LoVo (cell line): ENCODE measurements at regions not wholly inside any gene's neighbourhood (a gene's known extent, or its start where the extent isn't known, plus 50 kb on each side); places are given as distances from the start of the nearest gene placed in this dataset.

Experiments used
- DNase-seq: peaks from one replicate; pipeline ENCODE4 v3.0.0-alpha.2; 2016; ENCODE audit warnings: low spot score

GRCh38 chr14:31965735-31966598 lies 111.1 kb upstream of the ARHGAP5 start:
- peak; percentile 59 for DNase-seq

GRCh38 chr14:31966896-31967668 lies 110.0 kb upstream of the ARHGAP5 start:
- no peak for DNase-seq

- DNase-seq, result no peak
Observed at GRCh38 chr14:31967669-31967975, 109.5 kb upstream of the ARHGAP5 start.

GRCh38 chr14:31968107-31968810 lies 108.8 kb upstream of the ARHGAP5 start:
- DNase-seq, result peak; percentile 60

DNA sequence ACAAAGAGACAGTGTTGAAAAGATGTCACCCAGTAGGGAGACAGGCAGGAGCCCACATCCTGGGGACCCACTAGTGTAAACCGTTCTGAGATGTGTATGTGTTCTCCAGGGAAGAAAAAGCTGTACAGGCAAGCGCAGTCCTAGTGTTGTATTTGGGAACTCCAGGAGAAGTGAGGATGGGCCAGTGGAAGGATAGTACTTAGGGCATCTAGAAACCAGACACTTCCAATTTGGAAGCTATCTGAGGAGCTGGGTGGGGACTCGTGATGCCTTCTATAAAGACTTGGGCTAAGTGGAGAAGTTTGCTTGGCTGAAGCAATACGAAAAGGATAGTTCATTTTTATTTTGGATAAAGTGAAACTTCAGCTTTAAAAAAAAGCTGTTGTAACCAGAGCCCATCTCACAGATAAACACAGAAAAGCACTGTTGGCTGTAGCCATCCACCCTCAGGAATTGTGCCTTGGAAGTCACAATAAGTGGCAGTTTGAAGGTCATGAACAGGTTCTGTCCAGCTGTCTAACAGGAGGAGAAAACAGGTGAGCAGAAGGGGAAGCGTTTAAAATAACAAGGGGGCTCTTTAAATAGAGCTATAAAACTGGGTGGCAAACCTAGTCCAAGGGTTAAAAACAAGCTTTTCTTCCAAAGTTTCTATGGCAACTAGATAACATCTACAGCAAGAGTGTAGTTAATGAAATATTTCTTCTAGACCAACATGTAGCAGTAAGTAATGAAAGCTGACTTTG lies 108.0 kb upstream of the ARHGAP5 start:
- peak; percentile 60 for DNase-seq

DNA sequence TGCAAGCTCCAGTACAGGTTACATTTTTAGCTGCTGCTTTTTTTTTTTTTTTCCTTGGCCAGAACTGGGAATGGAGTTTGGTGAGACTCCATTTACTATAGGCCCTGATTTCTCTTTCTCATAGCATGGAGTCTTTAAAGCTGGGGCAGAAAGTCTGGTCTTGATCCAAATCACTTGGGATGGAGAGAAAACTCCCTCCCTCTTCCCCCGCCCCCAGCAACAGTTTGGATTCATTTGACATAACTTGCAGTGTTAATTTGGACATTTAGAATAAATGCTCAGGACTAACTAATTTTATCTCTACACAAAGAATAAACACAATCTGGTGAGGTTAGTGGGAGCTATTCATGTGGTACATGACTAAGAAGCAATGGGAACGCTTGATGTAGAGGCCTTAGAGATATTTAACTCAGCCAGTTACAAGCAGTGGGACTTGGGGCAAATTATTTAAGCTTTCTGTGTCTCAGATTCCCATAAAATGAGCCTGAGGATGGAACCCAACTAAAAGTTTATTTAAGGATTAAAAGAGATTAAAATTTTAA lies 107.3 kb upstream of the ARHGAP5 start:
- DNase-seq, result no peak

- DNase-seq, result no peak
Observed at GRCh38 chr14:31970744-31971143, 106.4 kb upstream of the ARHGAP5 start.

GRCh38 chr14:31971612-31972011 lies 105.5 kb upstream of the ARHGAP5 start:
- no peak for DNase-seq

- no peak for DNase-seq
Observed at GRCh38 chr14:31977001-31977556, 100.0 kb upstream of the ARHGAP5 start.

GRCh38 chr14:31978423-31978822 lies 98.7 kb upstream of the ARHGAP5 start:
- DNase-seq, result no peak

DNA sequence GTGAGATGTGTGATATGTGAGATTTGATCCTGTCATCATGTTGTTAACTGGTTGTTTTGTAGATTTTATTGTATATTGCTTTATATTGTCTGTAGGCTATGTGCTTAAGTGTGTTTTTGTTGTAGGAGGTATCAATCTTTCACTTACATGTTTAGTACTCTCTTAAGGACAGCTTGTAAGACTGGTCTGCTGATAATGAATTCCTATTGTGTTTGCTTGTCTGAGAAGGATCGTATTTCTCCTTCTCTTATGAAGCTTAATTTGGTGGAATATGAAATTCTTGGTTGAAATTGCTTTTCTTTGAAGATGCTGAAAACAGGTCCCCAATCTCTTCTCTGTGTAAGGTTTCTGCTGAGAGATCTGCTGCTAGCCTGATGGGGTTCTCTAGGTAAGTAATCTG lies 94.5 kb upstream of the ARHGAP5 start:
- no peak for DNase-seq

DNA sequence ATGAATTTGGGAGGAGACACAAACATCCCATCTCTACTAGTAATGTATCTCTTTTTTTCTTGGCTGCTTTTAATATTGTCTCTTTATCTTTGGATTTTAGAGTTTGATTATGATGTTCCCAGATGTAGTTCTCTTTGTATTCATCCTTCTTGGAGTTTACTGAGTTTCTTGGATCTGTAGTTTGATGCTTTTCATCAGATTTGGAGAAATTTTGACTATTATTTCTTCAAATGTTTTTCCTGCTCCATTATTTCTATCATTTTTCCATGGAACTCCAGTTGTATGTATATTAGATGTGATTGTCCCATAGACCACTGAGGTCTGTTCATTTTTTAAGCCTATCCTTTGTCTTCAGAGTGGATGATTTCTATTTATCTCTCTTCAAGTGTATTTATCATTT lies 90.7 kb upstream of the ARHGAP5 start:
- no peak for DNase-seq

DNA sequence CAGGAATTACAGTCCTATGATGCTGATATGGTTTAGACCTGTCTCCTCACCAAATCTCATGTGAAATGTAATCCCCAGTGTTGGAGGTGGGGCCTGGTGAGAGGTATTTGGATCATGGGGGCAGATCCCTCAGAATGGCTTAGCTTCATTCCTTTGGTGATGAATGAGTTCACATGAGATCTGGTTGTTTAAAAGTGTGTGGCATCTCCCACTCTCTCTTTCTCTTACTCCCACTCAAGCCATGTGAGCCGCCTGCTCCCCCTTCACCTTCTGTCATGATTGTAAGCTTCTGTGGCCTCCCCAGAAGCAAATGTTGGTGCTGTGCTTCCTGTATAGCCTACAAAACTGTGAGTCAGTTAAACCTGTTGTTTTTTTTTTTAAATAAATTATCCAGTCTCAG lies 89.4 kb upstream of the ARHGAP5 start:
- no peak for DNase-seq

DNA sequence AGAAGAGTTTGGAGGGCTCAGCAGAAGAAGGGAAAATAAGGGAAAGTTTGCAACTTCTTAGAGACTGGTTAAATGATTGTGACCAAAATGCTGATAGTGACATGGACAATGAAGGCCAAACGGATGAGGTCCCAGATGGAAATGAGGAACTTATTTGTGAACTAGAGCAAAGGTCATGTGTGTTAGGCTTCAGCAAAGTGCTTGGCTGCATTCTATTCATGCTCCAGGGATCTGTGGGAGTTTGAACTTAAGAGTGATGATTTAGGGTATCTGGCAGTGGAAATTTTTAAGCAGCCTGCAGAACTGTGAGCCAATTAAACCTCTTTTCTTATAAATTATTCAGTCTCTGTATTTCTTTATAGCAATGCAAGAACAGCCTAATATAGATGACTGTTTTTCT lies 88.9 kb upstream of the ARHGAP5 start:
- DNase-seq, result no peak

DNA sequence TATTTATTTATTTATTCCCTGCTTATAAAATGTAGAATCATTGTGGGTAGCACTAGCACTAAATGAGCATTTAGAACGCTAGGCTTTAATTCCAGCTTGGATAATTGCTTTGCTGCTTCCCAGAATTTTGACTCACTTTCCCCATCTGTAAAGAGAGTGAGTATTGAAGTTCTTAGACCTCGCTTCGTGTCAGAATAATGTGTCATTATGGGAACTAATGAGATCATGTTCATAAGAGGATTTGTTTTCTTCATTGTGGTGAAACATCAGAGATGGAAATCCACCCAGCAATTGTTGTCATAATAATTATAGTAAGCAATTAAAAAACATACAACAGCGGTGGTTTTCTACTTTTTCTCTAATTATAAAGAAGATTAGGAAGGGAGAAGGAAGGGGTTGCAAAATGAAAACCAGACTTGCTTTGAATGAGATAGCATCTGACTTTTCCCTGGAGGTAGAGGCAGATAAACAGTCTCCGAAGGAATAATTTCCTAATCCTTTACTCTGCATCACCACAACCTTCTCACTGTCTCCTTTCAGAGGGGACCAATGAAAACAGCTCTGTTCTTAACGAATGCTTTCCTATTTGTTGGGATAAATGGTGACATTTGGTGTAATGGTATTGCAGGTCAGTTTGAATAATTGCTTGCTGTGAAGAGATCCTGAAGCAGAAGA lies 86.8 kb upstream of the ARHGAP5 start:
- no peak for DNase-seq

DNA sequence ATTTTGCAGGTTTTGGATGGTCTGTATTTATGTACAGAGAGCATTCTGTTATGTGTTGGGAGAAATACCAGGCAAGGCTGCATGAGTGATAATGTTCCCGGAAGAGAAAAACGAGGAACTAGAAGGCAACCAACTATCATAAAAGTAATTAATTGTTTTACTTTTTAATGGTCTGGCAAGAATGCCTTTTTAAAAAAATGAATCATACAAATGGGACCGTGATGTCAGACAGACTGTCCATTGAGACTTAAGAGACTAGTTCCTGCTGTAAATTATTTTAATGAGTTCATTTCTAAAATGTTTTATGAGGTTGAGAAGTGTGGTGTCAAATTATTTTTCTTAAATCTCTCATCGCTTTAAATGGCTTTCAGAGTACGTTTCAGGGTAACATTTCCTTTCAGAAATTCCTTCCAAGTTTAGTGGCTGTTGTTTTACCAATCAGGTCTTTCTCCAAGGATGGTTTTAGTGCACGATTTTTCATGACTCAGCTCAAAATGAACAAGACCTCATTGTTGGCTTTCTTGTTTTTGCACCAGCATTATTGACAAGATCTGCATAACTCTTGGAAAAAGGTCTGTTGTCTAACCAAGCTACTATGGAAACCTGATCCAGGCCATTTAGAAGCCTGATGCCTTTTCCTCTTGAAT lies 86.1 kb upstream of the ARHGAP5 start:
- no peak for DNase-seq

GRCh38 chr14:31992011-31992447 lies 85.1 kb upstream of the ARHGAP5 start:
- peak; percentile 56 for DNase-seq

GRCh38 chr14:31993521-31993951 lies 83.6 kb upstream of the ARHGAP5 start:
- DNase-seq, result peak; percentile 10

GRCh38 chr14:31994391-31995033 lies 82.6 kb upstream of the ARHGAP5 start:
- DNase-seq, result no peak

DNA sequence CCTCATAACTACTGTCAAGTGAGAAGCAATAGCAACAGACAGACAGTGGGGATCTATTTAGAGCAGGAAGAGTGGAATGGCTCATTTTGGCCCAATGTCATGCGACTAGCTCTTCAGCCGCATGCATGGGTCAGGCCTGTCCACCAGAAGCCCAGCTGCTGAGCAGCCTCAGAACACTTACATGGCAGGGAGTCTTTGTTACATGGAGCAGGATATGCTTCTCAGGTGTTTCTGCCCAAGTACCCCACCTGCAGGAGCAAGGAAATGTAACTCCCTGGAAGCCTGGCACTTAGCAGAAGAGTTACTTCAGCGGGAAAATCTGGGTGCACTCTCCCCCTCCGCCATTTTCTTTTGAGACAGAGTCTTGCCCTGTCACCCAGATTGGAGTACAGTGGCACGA lies 73.5 kb upstream of the ARHGAP5 start:
- no peak for DNase-seq
